CD4-positive, alpha-beta T cell treated with Interleukin-6 at 100 ng/mL for 8 hours (primary cell): ENCODE measurements at regions not wholly inside any gene's neighbourhood (a gene's known extent, or its start where the extent isn't known, plus 50 kb on each side); places are given as distances from the start of the nearest gene placed in this dataset.

ENCODE experiments used
- DNase-seq: peaks from one replicate; pipeline ENCODE4 v3.0.0-alpha.2; 2020; ENCODE audit warnings: mixed read lengths, low spot score

DNA sequence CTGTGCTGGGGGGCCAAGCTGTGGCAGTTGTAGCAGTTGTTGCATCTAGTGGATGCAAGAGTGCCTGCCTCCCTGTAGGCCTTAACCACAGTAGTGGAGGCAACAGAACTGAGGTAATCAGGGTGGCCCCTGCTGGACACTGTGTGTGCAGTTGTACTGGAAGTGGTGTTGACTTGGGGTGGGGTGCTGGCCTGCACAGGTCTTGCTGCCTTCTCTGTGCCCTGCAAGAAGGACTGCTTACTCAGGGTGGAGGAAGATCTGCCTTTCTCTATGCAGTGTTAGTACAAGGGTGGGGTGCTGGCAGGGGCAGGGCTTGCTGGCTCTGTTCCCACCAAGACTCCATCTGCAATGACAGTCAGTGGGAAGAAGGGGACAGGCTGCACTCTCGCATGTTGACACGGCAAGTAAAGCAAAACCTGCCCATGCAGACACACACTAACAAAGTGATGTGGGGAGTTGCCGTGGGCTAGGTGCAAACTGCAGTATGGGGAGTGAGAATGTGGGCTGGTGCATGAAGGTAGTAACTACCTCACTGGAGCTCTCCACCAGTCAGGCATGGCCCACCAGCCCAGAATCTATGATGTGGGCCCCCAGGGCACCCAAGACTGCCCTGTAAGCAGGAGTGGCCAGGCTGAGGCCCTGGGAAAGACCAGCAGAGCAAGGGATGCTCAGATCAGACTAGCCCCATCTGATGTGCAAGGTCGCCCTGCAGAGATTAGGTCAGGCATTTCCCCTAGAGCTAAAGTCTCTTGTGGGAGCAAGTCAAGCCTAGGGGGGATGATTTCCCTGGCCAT, 594.9 kb downstream of the TECRL start:
- no peak for DNase-seq

DNA sequence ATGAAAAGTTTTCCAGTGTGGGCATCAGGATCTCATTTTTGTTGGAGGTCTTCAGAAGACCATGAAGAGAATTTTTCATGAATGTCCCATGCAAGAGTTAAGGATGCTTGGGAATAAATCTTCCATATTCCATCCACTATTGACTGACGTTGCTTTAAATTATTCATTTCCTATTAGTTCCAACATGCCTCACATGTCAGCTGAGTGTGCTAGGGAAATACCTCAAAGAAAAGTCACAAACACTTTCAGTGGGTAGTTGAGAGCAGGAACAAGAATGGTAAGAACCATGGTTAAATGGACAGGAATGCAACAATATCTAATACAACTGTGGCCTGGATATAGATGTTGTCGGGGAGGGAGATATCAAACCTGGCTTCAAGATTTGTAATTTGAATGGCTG, 610.1 kb downstream of the TECRL start:
- DNase-seq = no peak

DNA sequence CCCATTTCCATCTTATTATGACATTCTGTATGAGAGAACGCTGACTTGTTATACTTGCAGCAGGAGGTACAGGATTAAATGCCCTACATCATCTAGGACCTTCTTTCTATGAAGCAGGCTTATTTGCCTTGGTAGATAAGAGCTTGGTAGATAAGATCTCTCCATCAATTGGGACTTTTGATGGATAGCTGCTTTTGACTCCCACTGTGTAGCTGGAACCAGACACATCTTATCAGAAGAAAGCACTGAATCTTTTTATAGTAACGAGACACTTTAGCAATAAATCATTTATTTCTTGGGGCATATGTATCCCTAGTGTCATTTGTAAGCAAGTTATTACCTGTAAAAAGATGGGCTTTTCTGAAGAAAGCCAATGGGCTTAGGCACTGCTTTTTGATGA, 613.9 kb downstream of the TECRL start:
- no peak for DNase-seq

DNA sequence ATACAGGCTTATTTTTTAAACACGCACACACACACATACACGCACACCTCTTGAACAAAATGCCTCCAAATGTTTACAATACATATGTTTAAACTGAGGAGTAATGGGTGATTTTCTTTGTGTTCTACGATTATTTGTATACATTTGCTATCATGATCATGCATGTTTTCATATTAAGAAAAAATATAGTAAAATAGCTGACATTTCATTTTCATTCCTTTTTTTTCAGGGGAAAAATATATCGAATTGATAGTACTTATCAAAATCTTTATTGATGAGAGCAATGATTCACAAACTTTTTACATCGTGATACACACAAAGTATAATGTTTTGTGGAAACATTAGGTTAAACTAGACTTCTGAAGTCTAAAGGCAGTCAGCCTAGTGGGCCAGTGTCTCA, 618.9 kb downstream of the TECRL start:
- no peak for DNase-seq

DNA sequence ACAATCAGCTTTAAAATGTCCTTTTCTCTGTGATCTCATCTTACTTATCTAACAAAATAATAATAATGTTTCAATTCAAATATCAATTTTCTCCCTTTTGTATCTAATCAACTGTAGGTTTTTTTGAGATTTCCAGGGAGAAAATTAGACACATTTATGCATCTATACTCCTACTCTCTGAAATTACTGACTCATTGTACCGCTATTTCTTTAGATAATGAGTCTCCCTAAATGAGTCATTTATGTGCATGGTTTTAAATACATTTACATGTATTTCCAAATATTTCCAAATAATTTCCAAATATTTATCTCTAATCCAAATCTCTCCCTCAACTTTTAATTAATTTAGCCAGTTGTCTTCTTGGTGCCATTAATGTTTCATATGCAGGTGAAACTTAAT, 621.0 kb downstream of the TECRL start:
- no peak for DNase-seq

DNA sequence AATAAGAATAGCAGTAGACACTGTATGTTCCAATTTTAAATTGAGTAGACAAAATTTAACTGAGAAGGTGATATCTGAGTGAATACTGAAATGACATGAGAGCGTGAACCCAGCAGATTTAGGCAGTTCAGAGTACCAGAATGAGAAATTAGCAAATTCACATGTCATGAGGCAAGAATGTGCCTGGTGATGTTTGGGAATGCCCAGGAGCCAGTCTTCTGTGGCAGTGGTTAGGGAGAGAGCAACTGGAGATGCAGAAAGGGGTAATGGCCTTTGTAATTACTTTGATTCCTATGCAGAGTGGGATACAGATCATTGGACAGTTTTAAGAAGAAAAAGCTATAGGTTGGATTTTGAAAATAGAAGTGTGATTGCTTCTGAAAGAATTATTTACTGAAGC, 621.9 kb downstream of the TECRL start:
- no peak for DNase-seq

DNA sequence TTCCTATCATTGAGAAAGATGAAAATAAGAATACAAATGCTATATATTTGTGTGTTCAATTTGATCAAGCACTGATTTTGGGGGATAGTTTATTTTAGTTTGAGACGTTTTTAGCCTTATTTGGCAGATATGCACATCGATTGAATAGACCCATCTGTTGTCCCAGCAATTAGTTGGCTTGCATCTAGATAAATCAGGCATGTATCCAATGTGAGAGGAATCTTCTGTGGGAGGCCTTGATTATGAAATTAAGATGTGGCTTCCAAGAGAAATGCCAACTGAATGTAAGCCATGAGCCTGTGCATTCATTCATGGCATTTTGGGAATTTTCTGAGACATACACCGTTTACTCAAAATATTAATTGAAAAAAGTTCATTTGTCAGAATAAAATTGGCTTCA, 623.1 kb downstream of the TECRL start:
- no peak for DNase-seq

DNA sequence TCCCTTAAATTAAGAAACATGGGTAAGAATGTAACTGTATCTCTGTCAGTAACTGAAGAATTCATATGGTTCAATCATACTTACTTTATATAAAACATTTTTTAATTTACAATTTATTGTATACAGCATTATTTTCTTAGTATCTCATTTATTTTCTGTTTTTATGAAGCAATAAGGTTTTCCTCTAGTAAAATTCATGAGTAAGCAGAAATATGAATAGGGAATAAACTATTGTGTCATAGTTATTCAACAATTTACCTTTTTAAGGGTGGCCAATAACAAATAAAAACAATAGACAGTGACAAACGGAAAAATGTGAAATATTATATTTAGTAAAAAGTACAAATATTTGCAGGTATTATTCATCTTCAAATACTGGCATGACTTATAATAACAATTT, 624.4 kb downstream of the TECRL start:
- no peak for DNase-seq

DNA sequence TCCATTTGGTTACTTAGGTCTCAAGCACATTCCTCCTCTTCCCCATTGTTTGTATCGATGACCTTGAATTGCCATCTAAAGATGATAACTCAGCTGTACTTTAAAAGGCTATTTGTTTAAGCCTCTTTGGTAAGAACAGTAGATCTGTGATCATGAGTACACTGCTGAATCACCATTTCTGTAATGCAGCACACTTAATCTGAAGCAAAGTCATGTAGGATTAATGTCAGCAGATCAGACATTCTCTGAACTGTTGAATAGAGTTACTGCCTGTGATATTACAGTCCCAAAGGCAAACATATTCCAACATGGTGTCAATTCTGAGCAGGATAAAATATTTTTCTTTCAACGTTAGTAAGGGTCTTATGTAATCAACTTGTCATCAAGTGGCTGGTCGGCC, 631.6 kb downstream of the TECRL start:
- no peak for DNase-seq

DNA sequence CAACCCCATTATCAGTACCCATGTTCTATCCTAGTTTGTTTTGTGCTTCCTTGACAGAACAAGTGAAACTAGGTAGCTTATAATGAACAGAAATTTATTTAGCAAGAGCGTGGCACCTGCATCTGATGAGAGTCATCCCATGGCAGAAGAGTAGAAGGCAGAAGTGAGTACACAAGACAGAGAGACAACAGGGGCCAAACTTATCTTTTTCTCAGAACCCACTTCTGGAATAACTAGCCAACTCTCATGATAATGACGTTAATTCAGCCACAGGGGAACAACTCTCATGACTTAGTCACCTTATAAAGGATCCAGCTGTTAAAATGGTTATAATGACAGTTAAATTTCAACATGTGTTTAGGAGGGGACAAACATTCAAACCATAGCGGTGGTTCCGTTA, 644.9 kb downstream of the TECRL start:
- no peak for DNase-seq

DNA sequence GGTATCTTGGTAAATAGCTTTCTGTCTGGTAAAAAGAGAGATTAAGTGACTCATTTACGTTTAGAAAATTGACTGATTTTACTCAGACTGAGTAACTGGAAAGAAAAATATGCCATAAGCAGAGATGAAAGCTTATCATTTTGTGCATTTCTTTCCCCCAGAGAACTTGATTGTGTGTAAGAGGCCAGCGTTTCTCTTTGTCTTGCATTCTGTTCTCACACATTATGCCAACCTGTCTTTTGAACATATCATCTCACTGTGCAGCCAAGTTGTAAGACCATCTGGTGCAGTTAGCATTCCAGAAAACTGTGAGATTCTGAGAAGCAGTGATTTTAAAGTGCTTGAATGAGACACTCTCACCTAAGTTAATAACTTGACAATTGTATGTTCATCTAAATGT, 651.3 kb downstream of the TECRL start:
- no peak for DNase-seq

DNA sequence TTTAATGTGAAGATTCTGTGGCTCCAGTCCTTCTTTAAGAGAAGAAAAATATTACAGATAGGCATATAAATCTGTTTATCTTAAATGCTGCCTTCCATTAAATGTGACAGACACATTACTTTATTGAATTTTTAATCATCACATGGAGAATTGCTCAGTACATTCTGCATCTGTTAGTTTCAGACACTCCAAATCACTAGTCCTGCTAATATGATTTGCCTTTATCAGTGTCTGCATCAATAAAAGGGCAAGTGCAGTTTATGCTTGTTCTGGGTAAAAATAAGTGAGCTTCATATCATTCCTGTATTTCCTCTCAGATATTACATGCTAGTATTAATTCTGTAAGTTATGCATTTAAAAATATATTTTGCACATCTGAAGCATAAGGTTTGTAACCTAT, 666.4 kb downstream of the TECRL start:
- no peak for DNase-seq

DNA sequence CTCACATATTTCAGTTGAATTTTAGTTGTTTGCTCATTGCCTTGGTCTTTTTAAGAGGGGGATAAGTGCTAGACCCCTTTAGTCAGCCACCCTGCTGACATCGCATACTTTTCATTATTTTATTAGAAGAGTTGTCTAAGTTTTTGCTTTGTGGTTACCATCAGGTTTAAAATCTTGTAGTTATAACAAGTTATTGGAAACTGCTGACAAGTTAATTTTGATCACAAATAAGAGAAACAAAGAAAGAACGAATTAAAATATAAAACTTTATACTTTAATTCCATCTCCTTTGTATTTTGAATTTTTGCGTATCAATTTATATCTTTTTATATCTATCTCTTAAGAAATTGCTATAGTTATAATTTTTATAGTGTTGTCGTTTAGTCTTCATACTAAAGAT, 679.7 kb downstream of the TECRL start:
- DNase-seq = no peak

DNA sequence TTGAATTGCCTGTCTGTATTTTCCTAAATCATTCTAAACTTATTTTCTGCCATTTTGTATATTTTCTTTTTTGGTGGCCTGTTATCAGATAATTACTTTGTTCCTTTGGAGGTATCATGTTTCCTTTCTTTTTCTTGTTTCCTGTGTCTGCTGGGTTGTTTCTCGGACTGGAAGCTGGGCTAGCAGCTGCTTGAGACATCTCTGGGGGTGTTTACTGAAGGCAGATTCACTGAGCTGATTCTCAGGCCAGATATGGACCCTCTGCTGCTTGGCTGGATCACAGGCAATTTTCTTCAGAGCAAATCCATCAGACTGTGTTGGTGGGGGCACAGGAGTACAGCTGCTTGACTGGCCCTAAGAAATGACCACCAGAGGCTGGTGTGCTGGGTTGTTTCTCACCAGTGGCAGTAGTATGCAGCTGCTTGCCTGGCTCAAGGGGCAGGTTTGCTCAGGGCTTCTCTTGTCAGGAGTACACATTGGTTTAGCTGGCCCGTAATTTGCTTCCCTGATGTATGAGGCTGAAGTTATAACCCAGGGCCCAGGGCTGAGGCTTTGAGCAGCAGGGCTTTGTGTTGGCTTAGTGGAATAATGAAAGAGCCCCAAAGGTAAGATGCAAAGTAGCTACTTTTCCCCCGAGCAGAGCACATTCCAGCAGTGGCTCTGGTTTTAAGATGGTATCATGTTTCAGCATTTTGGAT, 680.6 kb downstream of the TECRL start:
- no peak for DNase-seq

DNA sequence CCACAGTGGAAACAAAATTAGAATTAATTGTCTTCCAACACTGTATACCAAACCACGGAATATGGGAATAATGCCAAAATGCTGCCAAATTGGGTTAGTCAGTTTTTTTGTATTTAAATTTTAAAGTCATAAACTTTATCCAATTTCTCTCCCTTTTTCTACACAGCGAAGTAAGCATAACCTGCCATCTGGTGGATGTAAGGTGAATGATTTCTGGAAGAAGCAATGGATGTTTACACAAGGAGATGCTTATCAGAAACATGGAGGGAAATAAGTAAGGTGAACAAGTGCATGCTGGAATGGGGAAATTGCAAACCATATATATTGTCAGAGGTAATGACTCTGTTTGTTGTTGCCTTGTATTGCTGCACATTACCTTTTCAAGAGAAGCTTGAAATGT, 691.9 kb downstream of the TECRL start:
- DNase-seq = no peak

DNA sequence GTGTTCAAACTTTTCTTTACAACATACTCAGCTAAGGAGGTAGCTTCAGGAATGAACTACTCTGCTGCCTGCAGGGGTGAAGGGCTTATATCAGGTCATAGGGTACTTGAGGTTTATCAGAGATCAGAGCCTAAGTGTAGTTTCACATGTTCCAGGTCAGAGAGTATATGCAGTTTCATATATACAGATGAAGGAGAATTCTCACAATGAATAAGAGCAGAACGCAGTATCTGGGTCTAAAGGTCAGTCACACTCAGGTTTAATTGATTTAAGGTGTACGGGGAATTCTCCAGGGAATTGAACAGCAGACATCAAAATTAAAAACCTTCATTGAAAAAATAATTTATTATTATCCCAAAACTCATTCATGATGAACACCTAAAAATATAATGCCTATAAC, 700.6 kb downstream of the TECRL start:
- DNase-seq = no peak

DNA sequence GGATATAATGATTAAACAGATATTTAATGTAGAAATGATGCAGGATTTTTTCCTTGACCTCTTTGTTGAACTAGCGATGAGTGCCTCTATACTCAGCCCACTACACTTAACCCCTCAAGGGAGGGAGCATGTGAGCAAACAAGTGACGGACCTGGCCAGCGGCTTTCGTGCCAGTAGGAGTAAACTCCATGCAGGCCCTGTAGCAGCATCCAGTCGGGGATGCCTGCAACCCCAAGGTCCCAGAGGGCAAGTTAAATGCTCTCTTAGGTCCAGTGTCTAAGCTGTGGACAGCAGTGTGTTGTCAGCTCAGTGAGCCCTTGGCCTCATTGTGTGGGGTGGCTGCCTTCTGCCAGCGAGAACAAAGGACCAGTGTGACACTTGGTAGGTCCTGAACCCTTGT, 708.7 kb downstream of the TECRL start:
- DNase-seq = no peak

DNA sequence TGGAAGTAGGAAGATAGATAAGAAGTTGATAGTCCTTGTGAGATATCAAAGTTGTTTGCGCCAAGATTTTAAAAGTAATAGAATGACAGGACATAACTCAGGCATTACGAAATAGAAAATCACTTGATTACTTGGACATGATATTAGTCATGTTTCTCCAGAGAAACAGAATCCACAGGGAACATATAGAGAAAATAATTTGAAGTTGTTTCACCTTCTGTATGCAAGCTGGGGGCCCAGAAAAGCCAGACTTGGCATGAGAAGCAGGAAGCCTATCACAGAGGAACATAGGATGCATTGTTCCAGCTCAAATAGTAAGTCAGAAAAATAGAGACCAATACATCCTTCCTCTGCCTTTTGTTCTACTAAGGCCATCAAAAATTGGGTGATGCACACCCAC, 715.9 kb downstream of the TECRL start:
- no peak for DNase-seq

DNA sequence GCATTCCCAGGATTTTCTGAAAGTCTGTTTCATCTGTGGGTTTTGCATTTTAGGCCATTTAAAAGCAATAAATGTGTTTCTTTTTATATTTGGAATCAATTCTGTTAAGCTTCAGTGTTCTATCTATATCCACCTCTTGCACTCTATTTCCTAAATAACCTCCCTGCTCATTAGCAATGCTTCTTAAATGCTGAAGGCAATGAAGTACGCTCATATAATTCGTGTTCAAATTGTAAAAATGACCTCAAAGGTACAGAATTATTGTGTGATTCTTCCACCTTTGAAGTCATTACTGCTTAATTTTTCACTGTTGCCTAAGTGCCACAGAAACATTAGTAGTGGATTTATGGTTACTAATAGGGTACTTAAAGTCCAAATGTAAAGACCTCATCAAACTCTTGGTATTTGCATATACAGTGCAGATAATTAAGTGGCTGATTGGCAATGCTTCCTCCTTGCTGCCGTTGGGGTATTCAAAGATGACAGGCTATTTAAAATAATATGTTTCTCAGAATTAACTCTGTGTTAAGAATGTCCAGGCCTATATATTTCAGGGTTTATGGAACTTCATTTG, 730.8 kb downstream of the TECRL start:
- no peak for DNase-seq

DNA sequence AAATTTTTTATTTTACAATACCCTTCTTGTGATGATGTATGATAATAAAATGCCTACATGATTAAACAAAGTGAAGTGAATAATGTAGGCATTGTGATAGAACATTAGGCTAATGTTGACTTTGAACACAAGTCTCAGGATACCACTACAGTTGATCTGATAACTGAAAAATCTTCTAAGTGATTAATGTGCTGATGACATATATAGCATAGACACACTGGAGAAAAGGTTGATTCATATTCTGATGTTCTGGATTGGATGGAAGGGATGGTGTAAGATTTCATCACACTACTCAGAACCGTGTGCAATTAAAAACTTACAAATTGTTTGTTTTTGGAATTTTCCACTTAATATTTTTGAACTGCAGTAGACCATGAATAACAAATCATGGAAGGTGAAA, 738.5 kb downstream of the TECRL start:
- no peak for DNase-seq

DNA sequence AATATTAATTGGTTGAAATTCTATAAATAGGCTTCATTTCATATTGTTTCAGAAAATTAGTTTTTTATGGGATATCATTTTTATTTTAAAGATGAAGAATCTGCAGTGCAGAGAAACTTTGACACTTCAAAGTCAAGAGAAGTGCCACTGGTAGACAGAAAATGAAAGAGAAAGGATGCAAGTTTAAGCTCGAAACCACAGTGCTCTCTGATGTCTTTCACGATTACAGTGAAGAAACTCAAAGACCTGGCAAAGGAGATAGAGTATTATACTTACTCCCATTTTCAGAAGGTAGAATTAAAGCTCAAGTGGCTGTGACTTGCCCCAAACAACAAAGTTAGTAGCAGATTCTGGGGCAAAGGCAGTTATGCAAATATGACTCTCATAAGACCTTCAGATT, 745.4 kb downstream of the TECRL start:
- no peak for DNase-seq

DNA sequence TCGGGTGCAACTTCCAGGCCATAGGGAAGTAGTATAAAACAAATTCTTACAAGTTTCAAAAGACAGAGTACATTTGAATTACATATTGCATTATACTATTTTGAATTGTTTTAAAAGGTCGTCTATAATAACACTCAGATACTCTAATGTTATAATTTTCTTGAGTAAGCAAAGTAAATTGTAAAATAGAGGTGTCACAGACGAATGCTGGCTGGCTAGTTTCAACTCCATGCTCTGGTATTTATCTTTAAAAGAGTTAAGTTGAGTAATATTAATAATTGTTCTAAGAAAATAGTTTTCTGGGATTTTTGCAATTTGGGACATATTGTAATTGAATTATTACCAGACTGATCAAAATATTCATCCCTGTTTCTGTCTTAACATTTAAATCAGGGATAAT, 764.9 kb downstream of the TECRL start:
- DNase-seq = no peak

DNA sequence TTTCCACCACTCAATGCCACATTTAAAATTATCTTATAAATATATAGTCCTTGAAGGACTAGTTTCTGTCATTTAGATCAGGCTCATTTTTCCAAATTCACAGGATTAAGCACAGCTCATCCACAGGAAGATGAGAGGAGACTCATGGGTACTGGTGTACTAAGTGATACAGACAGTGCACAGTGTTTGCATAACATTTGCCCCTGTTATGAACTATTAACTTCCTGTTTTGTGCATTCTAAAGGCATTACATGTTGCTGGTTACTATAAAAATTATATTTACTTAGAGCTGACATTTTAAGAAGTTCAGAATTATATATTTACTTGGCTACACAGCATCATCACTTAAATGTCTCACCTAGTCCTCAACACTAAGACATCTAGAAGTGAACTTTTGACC, 772.0 kb downstream of the TECRL start:
- DNase-seq = no peak

DNA sequence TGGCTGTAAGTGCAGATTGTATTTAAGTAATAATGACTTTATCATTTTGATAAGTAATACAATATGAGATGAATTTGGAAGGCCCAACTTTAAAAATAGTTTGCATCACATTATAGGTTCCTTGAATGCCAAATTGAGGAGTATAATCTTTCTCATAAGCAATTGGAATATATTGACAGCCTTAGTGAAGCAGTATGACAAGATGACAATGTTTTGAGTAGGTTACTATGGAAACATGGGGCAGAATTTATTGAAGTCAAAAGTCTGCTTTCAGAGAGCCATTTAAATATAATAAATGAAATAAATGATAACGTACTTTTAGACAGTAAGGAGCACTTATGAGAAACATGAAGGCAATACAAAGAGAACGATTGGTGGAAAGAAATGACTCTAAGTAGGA, 776.4 kb downstream of the TECRL start:
- DNase-seq = no peak
